ENCODE measurements at regions not wholly inside any gene's neighbourhood (a gene's known extent, or its start where the extent isn't known, plus 50 kb on each side); places are given as distances from the start of the nearest gene placed in this dataset.

DNA sequence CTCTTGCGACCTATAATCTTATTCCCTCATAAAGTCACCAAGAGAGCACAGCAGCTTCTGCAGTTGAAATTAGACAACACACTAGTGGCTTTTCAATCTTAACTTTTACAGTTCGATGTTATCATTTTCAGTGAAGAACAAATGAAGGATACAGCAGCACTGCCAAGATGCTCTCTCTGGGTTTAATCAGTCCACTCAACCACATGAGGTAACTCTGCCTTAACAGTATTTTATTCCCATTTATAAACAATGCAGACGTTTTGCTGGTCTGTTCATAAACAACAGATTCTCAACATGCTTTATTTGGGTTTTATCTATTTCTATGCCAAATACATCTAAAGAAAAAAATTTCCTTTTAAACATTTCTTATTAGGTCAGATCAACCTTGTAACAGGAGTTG lies 646.0 kb upstream of the FAM241A start:
- TF ChIP-seq, protein P1, sequence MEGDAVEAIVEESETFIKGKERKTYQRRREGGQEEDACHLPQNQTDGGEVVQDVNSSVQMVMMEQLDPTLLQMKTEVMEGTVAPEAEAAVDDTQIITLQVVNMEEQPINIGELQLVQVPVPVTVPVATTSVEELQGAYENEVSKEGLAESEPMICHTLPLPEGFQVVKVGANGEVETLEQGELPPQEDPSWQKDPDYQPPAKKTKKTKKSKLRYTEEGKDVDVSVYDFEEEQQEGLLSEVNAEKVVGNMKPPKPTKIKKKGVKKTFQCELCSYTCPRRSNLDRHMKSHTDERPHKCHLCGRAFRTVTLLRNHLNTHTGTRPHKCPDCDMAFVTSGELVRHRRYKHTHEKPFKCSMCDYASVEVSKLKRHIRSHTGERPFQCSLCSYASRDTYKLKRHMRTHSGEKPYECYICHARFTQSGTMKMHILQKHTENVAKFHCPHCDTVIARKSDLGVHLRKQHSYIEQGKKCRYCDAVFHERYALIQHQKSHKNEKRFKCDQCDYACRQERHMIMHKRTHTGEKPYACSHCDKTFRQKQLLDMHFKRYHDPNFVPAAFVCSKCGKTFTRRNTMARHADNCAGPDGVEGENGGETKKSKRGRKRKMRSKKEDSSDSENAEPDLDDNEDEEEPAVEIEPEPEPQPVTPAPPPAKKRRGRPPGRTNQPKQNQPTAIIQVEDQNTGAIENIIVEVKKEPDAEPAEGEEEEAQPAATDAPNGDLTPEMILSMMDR (IDR thresholded peaks at IDR 0.05): no peak
- no peak for TF ChIP-seq POLR2AphosphoS5 (IDR thresholded peaks at IDR 0.05)
